ENCODE measurements at regions not wholly inside any gene's neighbourhood (a gene's known extent, or its start where the extent isn't known, plus 50 kb on each side); places are given as distances from the start of the nearest gene placed in this dataset.

DNA sequence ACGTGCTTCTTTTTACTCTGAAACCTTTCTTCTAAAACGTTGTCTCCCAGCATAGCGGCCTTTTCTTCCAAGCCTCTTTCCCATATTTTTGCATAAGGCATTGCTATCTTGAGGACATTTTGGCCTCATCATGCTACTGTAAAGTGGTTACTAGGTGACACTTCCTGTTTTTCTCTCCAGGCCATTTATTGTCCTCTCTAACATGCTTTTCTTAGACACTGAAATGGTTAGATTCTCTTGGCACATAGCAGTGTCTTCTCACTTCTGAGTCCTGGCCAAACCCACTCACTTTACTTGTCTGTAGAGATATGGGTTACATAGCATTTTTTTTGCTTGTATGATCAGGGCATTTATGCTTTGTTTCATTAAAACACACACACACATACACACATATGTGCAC lies 50.1 kb upstream of the KCNH7 start:
- TF ChIP-seq, protein P1, sequence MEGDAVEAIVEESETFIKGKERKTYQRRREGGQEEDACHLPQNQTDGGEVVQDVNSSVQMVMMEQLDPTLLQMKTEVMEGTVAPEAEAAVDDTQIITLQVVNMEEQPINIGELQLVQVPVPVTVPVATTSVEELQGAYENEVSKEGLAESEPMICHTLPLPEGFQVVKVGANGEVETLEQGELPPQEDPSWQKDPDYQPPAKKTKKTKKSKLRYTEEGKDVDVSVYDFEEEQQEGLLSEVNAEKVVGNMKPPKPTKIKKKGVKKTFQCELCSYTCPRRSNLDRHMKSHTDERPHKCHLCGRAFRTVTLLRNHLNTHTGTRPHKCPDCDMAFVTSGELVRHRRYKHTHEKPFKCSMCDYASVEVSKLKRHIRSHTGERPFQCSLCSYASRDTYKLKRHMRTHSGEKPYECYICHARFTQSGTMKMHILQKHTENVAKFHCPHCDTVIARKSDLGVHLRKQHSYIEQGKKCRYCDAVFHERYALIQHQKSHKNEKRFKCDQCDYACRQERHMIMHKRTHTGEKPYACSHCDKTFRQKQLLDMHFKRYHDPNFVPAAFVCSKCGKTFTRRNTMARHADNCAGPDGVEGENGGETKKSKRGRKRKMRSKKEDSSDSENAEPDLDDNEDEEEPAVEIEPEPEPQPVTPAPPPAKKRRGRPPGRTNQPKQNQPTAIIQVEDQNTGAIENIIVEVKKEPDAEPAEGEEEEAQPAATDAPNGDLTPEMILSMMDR (IDR thresholded peaks at IDR 0.05; ENCODE audit: poor library complexity, severe bottlenecking): no peak
- TF ChIP-seq, protein P2, sequence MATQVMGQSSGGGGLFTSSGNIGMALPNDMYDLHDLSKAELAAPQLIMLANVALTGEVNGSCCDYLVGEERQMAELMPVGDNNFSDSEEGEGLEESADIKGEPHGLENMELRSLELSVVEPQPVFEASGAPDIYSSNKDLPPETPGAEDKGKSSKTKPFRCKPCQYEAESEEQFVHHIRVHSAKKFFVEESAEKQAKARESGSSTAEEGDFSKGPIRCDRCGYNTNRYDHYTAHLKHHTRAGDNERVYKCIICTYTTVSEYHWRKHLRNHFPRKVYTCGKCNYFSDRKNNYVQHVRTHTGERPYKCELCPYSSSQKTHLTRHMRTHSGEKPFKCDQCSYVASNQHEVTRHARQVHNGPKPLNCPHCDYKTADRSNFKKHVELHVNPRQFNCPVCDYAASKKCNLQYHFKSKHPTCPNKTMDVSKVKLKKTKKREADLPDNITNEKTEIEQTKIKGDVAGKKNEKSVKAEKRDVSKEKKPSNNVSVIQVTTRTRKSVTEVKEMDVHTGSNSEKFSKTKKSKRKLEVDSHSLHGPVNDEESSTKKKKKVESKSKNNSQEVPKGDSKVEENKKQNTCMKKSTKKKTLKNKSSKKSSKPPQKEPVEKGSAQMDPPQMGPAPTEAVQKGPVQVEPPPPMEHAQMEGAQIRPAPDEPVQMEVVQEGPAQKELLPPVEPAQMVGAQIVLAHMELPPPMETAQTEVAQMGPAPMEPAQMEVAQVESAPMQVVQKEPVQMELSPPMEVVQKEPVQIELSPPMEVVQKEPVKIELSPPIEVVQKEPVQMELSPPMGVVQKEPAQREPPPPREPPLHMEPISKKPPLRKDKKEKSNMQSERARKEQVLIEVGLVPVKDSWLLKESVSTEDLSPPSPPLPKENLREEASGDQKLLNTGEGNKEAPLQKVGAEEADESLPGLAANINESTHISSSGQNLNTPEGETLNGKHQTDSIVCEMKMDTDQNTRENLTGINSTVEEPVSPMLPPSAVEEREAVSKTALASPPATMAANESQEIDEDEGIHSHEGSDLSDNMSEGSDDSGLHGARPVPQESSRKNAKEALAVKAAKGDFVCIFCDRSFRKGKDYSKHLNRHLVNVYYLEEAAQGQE (IDR thresholded peaks at IDR 0.05; ENCODE audit: borderline replicate concordance): no peak
- TF ChIP-seq EZH2 (IDR thresholded peaks at IDR 0.05; ENCODE audit: borderline replicate concordance, insufficient read depth, low read length, poor library complexity, severe bottlenecking) (no peak), SMC3 (conservative IDR thresholded peaks at IDR 0.05; ENCODE audit: poor library complexity) (no peak), EP300 (conservative IDR thresholded peaks at IDR 0.05; ENCODE audit: poor library complexity, severe bottlenecking) (no peak), MXI1 (conservative IDR thresholded peaks at IDR 0.05; ENCODE audit: poor library complexity, severe bottlenecking) (no peak), RAD21 (conservative IDR thresholded peaks at IDR 0.05) (no peak), POLR2AphosphoS5 (IDR thresholded peaks at IDR 0.05) (no peak), TAF1 (IDR thresholded peaks at IDR 0.05; ENCODE audit: low read depth) (no peak)
